Thymus (tissue), 11 donors: ENCODE measurements at regions not wholly inside any gene's neighbourhood (a gene's known extent, or its start where the extent isn't known, plus 50 kb on each side); places are given as distances from the start of the nearest gene placed in this dataset.

Experiments used
- DNase-seq, 9 donors: peaks; one replicate each; pipeline ENCODE4 v3.0.0-alpha.2; 2013; ENCODE audit warnings: low spot score in 9 of 9, low read depth in 6 of 9, missing footprints in 1 of 9
- H3K27ac ChIP-seq, 2 donors: one replicate each; pipeline ENCODE4 v1.5.1; 2013; ENCODE audit warnings: control low read depth in 1 of 2, low read depth in 1 of 2, low read length in 1 of 2, mild to moderate bottlenecking in 1 of 2, moderate library complexity in 1 of 2
- H3K27me3 ChIP-seq, 2 donors: one replicate each; pipeline ENCODE4 v1.5.1; 2013; ENCODE audit warnings: low read length in 1 of 2; ENCODE audit not compliant: control insufficient read depth in 2 of 2, insufficient read depth in 1 of 2
- H3K36me3 ChIP-seq, 2 donors: one replicate each; pipeline ENCODE4 v1.5.1; 2013; ENCODE audit warnings: low read length in 1 of 2, mild to moderate bottlenecking in 1 of 2, moderate library complexity in 1 of 2; ENCODE audit not compliant: control insufficient read depth in 2 of 2, insufficient read depth in 2 of 2
- H3K4me1 ChIP-seq, 2 donors: one replicate each; pipeline ENCODE4 v1.5.1; 2013; ENCODE audit warnings: low read length in 2 of 2; ENCODE audit not compliant: control insufficient read depth in 2 of 2, insufficient read depth in 2 of 2
- H3K4me3 ChIP-seq, 2 donors: one replicate each; pipeline ENCODE4 v1.5.1; 2013; ENCODE audit warnings: low read length in 2 of 2, control low read depth in 1 of 2, mild to moderate bottlenecking in 1 of 2
- H3K9me3 ChIP-seq, 2 donors: one replicate each; pipeline ENCODE4 v1.5.1; 2013; ENCODE audit warnings: low read length in 1 of 2, mild to moderate bottlenecking in 1 of 2; ENCODE audit not compliant: control insufficient read depth in 2 of 2, insufficient read depth in 1 of 2
- WGBS: extraction: QIAGEN DNeasy Blood & Tissue Kit; methylation state at CpG from one replicate; pipeline ENCODE4 v1.1.7; 2013; 5-methylcytosine and 5-hydroxymethylcytosine counted together
- donor health status: healthy.

GRCh38 chr4:182107931-182108330 lies 135.3 kb upstream of the TENM3 start:
- Histone ChIP-seq H3K27ac (no peak overlapping the region), H3K36me3 (no peaks in the 10 kb centered on the region), H3K27me3 (no peaks in the 10 kb centered on the region), H3K4me1 (no peaks in the 10 kb centered on the region), H3K9me3 (no peaks in the 10 kb centered on the region), H3K4me3 (no peak overlapping the region)
- DNase-seq = no peak
- WGBS = 73% methylated on average over 8 of the region's 8 CpGs

- 98% methylated on average over 1 of the region's 1 CpG for WGBS
These were observed 131.6 kb upstream of the TENM3 start for GRCh38 chr4:182111586-182111985.

GRCh38 chr4:182113779-182114178 lies 129.4 kb upstream of the TENM3 start:
- Histone ChIP-seq H3K4me1 (no peaks in the 10 kb centered on the region), H3K36me3 (no peaks in the 10 kb centered on the region), H3K4me3 (no peak overlapping the region), H3K27me3 (no peaks in the 10 kb centered on the region), H3K9me3 (no peaks in the 10 kb centered on the region), H3K27ac (no peak overlapping the region)
- no peak for DNase-seq

More at GRCh38 chr4:182111586-182111985, 131.6 kb upstream of the TENM3 start:
- Histone ChIP-seq H3K36me3 (no peaks in the 10 kb centered on the region), H3K9me3 (no peaks in the 10 kb centered on the region), H3K4me3 (no peak overlapping the region), H3K27me3 (no peaks in the 10 kb centered on the region), H3K4me1 (no peaks in the 10 kb centered on the region), H3K27ac (no peak overlapping the region)
- no peak for DNase-seq

GRCh38 chr4:182124359-182124758 lies 118.8 kb upstream of the TENM3 start:
- Histone ChIP-seq H3K4me1 (no peaks in the 10 kb centered on the region), H3K4me3 (no peak overlapping the region), H3K27ac (no peak overlapping the region), H3K36me3 (no peaks in the 10 kb centered on the region), H3K9me3 (no peaks in the 10 kb centered on the region), H3K27me3 (no peaks in the 10 kb centered on the region)
- no peak for DNase-seq
- 91% methylated on average over 7 of the region's 7 CpGs for WGBS

- no peaks in the 10 kb centered on the region for H3K27me3 ChIP-seq
- no peak for DNase-seq
- H3K4me1 ChIP-seq = no peaks in the 10 kb centered on the region
- H3K27ac ChIP-seq = no peak overlapping the region
- WGBS = 93% methylated on average over 5 of the region's 5 CpGs
- H3K4me3 ChIP-seq = no peak overlapping the region
- H3K36me3 ChIP-seq = no peaks in the 10 kb centered on the region
- no peaks in the 10 kb centered on the region for H3K9me3 ChIP-seq
These were observed 117.1 kb upstream of the TENM3 start for GRCh38 chr4:182126096-182126495.

- Histone ChIP-seq H3K9me3 (no peaks in the 10 kb centered on the region), H3K4me3 (no peak overlapping the region), H3K36me3 (no peaks in the 10 kb centered on the region), H3K27ac (no peak overlapping the region), H3K27me3 (no peaks in the 10 kb centered on the region), H3K4me1 (no peaks in the 10 kb centered on the region)
- WGBS = 90% methylated on average over 2 of the region's 2 CpGs
- DNase-seq = no peak
These were observed 116.6 kb upstream of the TENM3 start for GRCh38 chr4:182126603-182127002.

GRCh38 chr4:182133033-182133432 lies 110.2 kb upstream of the TENM3 start:
- no peak for DNase-seq
- Histone ChIP-seq H3K4me1 (no peaks in the 10 kb centered on the region), H3K9me3 (no peaks in the 10 kb centered on the region), H3K27ac (no peak overlapping the region), H3K27me3 (peaks cover 0 to 4% of the 10 kb centered on the region in 2 donors), H3K4me3 (no peak overlapping the region), H3K36me3 (no peaks in the 10 kb centered on the region)
- WGBS = 79% methylated on average over 3 of the region's 3 CpGs

- no peak overlapping the region for H3K4me3 ChIP-seq
- no peak overlapping the region for H3K27ac ChIP-seq
- no peaks in the 10 kb centered on the region for H3K9me3 ChIP-seq
- H3K36me3 ChIP-seq = no peaks in the 10 kb centered on the region
- DNase-seq = no peak
- peaks cover 0 to 8% of the 10 kb centered on the region in 2 donors for H3K27me3 ChIP-seq
- no peaks in the 10 kb centered on the region for H3K4me1 ChIP-seq
These were observed 108.9 kb upstream of the TENM3 start for GRCh38 chr4:182134261-182134660.

GRCh38 chr4:182136201-182136600 lies 107.0 kb upstream of the TENM3 start:
- Histone ChIP-seq H3K9me3 (no peaks in the 10 kb centered on the region), H3K36me3 (no peaks in the 10 kb centered on the region), H3K27ac (no peak overlapping the region), H3K4me1 (no peaks in the 10 kb centered on the region), H3K4me3 (no peak overlapping the region), H3K27me3 (peaks cover 12 to 24% of the 10 kb centered on the region in 2 donors)
- WGBS = 60% methylated on average over 3 of the region's 3 CpGs
- no peak for DNase-seq

GRCh38 chr4:182137343-182137742 lies 105.9 kb upstream of the TENM3 start:
- H3K27ac ChIP-seq = no peak overlapping the region
- WGBS = 61% methylated on average over 4 of the region's 4 CpGs
- H3K4me3 ChIP-seq = no peak overlapping the region
- no peaks in the 10 kb centered on the region for H3K4me1 ChIP-seq
- H3K27me3 ChIP-seq = peaks cover 23 to 36% of the 10 kb centered on the region in 2 donors
- no peaks in the 10 kb centered on the region for H3K36me3 ChIP-seq
- no peaks in the 10 kb centered on the region for H3K9me3 ChIP-seq
- no peak for DNase-seq
